Neuron (in vitro differentiated cells): ENCODE measurements at regions not wholly inside any gene's neighbourhood (a gene's known extent, or its start where the extent isn't known, plus 50 kb on each side); places are given as distances from the start of the nearest gene placed in this dataset.

Source experiments
- H2AFZ ChIP-seq: one replicate; pipeline ENCODE4 v1.6.1; 2013; ENCODE audit warnings: low read depth, mild to moderate bottlenecking, inconsistent platforms, low read length, moderate library complexity
- H3K27me3 ChIP-seq: one replicate; pipeline ENCODE4 v1.6.1; 2013; ENCODE audit warnings: low read length; ENCODE audit not compliant: insufficient read depth
- H3K36me3 ChIP-seq: one replicate; pipeline ENCODE4 v1.6.1; 2013; ENCODE audit warnings: low read length; ENCODE audit not compliant: insufficient read depth
- H3K4me1 ChIP-seq: one replicate; pipeline ENCODE4 v1.6.1; 2013; ENCODE audit warnings: low read length; ENCODE audit not compliant: insufficient read depth
- H3K4me3 ChIP-seq: 2 replicates; pipeline ENCODE4 v1.5.1; 2013; ENCODE audit warnings: mild to moderate bottlenecking, low read length, moderate library complexity
- H3K9me3 ChIP-seq: one replicate; pipeline ENCODE4 v1.6.1; 2013; ENCODE audit warnings: low read length

- Histone ChIP-seq H3K4me1 (no peaks in the 10 kb centered on the region), H3K36me3 (no peaks in the 10 kb centered on the region), H2AFZ (no peak overlapping the region), H3K4me3 (no peak overlapping the region), H3K9me3 (no peaks in the 10 kb centered on the region), H3K27me3 (no peaks in the 10 kb centered on the region)
These were observed 701.5 kb upstream of the ID4 start for GRCh38 chr6:19135706-19136105.

- Histone ChIP-seq H3K4me1 (no peaks in the 10 kb centered on the region), H3K9me3 (no peaks in the 10 kb centered on the region), H3K36me3 (no peaks in the 10 kb centered on the region), H3K27me3 (no peaks in the 10 kb centered on the region), H3K4me3 (no peak overlapping the region), H2AFZ (no peak overlapping the region)
These were observed 699.7 kb upstream of the ID4 start for GRCh38 chr6:19137505-19137904.

- Histone ChIP-seq H3K27me3 (no peaks in the 10 kb centered on the region), H3K9me3 (no peaks in the 10 kb centered on the region), H3K4me3 (no peak overlapping the region), H2AFZ (no peak overlapping the region), H3K4me1 (peaks cover 6% of the 10 kb centered on the region), H3K36me3 (no peaks in the 10 kb centered on the region)
These were observed 694.9 kb upstream of the ID4 start for GRCh38 chr6:19142275-19142674.

GRCh38 chr6:19150307-19150706, 686.9 kb upstream of the ID4 start:
- peaks cover 6% of the 10 kb centered on the region for H3K4me1 ChIP-seq
- H3K4me3 ChIP-seq = no peak overlapping the region
- no peak overlapping the region for H2AFZ ChIP-seq
- no peaks in the 10 kb centered on the region for H3K27me3 ChIP-seq
- H3K9me3 ChIP-seq = no peaks in the 10 kb centered on the region
- no peaks in the 10 kb centered on the region for H3K36me3 ChIP-seq

GRCh38 chr6:19153270-19153980, 683.7 kb upstream of the ID4 start:
- Histone ChIP-seq H3K4me3 (no peak overlapping the region), H3K36me3 (no peaks in the 10 kb centered on the region)

GRCh38 chr6:19153981-19154295, 683.2 kb upstream of the ID4 start:
- H3K9me3 ChIP-seq = no peaks in the 10 kb centered on the region
- H3K4me1 ChIP-seq = peaks cover 14% of the 10 kb centered on the region
- H2AFZ ChIP-seq = no peak overlapping the region
- no peaks in the 10 kb centered on the region for H3K36me3 ChIP-seq
- H3K27me3 ChIP-seq = no peaks in the 10 kb centered on the region
- H3K4me3 ChIP-seq = no peak overlapping the region

More at GRCh38 chr6:19153270-19153980, 683.7 kb upstream of the ID4 start:
- Histone ChIP-seq H2AFZ (no peak overlapping the region), H3K4me1 (peaks cover 14% of the 10 kb centered on the region), H3K9me3 (no peaks in the 10 kb centered on the region), H3K27me3 (no peaks in the 10 kb centered on the region)

GRCh38 chr6:19156443-19156842, 680.7 kb upstream of the ID4 start:
- Histone ChIP-seq H3K36me3 (no peaks in the 10 kb centered on the region), H3K4me1 (peaks cover 14% of the 10 kb centered on the region), H3K9me3 (no peaks in the 10 kb centered on the region), H2AFZ (no peak overlapping the region), H3K4me3 (no peak overlapping the region), H3K27me3 (no peaks in the 10 kb centered on the region)

GRCh38 chr6:19157486-19157885, 679.7 kb upstream of the ID4 start:
- Histone ChIP-seq H3K4me3 (no peak overlapping the region), H3K9me3 (no peaks in the 10 kb centered on the region), H2AFZ (no peak overlapping the region), H3K4me1 (peaks cover 14% of the 10 kb centered on the region), H3K36me3 (no peaks in the 10 kb centered on the region), H3K27me3 (no peaks in the 10 kb centered on the region)

GRCh38 chr6:19158586-19158985, 678.6 kb upstream of the ID4 start:
- Histone ChIP-seq H3K9me3 (no peaks in the 10 kb centered on the region), H3K4me1 (peaks cover 14% of the 10 kb centered on the region), H3K4me3 (no peak overlapping the region), H3K27me3 (no peaks in the 10 kb centered on the region), H2AFZ (no peak overlapping the region), H3K36me3 (no peaks in the 10 kb centered on the region)

GRCh38 chr6:19159089-19159488, 678.1 kb upstream of the ID4 start:
- Histone ChIP-seq H3K4me1 (peaks cover 14% of the 10 kb centered on the region), H3K9me3 (no peaks in the 10 kb centered on the region), H3K36me3 (no peaks in the 10 kb centered on the region), H3K4me3 (no peak overlapping the region), H3K27me3 (no peaks in the 10 kb centered on the region), H2AFZ (no peak overlapping the region)

- H3K4me3 ChIP-seq = no peak overlapping the region
- H2AFZ ChIP-seq = no peak overlapping the region
- no peaks in the 10 kb centered on the region for H3K36me3 ChIP-seq
- peaks cover 14% of the 10 kb centered on the region for H3K4me1 ChIP-seq
- no peaks in the 10 kb centered on the region for H3K27me3 ChIP-seq
- H3K9me3 ChIP-seq = no peaks in the 10 kb centered on the region
These were observed 677.6 kb upstream of the ID4 start for GRCh38 chr6:19159561-19159960.

GRCh38 chr6:19160081-19160730, 677.0 kb upstream of the ID4 start:
- Histone ChIP-seq H3K4me1 (peaks cover 14% of the 10 kb centered on the region), H3K4me3 (no peak overlapping the region), H3K36me3 (no peaks in the 10 kb centered on the region), H3K9me3 (no peaks in the 10 kb centered on the region), H2AFZ (no peak overlapping the region), H3K27me3 (no peaks in the 10 kb centered on the region)

- H3K4me3 ChIP-seq = no peak overlapping the region
- H3K9me3 ChIP-seq = no peaks in the 10 kb centered on the region
- H3K36me3 ChIP-seq = no peaks in the 10 kb centered on the region
- H3K27me3 ChIP-seq = no peaks in the 10 kb centered on the region
- no peaks in the 10 kb centered on the region for H3K4me1 ChIP-seq
- H2AFZ ChIP-seq = no peak overlapping the region
These were observed 669.9 kb upstream of the ID4 start for GRCh38 chr6:19167251-19167650.

GRCh38 chr6:19169366-19169765, 667.8 kb upstream of the ID4 start:
- Histone ChIP-seq H3K36me3 (no peaks in the 10 kb centered on the region), H2AFZ (no peak overlapping the region), H3K4me1 (no peaks in the 10 kb centered on the region), H3K27me3 (no peaks in the 10 kb centered on the region), H3K9me3 (no peaks in the 10 kb centered on the region), H3K4me3 (no peak overlapping the region)
